Stimulated activated CD8-positive, alpha-beta memory T cell treated with anti-CD3 and anti-CD28 coated beads, Interleukin-4, amount 100 ng/mL, for 48 hours (primary cell): ENCODE measurements at regions not wholly inside any gene's neighbourhood (a gene's known extent, or its start where the extent isn't known, plus 50 kb on each side); places are given as distances from the start of the nearest gene placed in this dataset.
"Not testable (repeated sequence)": the region's sequence is repeated elsewhere in the genome, so short reads cannot be mapped to it uniquely, and the experiment has no call there.

Source experiments
- DNase-seq: peaks from one replicate; pipeline ENCODE4 v3.0.0-alpha.2; 2020

DNA sequence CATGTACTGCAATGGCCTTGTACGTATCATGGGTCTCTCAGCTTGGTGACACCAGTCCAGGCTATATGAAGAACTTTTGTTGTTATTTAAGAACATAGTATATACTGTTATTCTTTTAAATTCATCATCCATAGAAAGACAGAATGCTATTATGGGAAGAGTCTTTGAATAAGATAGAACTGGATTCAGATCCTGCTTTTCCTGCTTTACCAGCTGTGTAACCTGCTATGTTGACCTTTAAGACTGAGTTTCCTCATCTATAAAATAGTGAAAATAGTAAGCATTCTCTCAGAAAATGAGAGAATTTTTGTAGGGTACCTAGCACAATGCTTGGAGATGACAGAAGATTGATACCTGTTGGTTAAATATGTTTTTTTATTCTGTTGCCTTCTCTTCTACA is 204.1 kb upstream of the TBL1XR1 start:
- no peak for DNase-seq

DNA sequence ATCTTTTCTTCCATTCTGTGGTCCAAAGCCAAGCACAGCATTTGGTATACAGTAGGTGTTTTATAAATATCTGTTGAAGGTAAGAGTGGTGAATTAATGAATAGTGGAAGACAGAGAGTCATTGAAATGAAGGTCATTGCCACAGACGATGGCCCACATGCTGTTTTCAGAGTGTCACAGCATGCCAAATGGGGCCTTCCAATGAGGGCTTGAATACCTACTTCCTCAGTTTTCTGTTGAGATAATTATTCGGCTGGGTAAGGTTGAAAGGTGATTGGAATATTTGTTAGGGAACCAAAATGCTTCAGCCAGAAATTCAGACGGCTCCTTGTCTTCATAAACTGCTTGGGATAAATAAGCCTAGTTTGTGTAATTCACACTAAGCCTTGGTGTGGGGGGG is 205.3 kb upstream of the TBL1XR1 start:
- no peak for DNase-seq

DNA sequence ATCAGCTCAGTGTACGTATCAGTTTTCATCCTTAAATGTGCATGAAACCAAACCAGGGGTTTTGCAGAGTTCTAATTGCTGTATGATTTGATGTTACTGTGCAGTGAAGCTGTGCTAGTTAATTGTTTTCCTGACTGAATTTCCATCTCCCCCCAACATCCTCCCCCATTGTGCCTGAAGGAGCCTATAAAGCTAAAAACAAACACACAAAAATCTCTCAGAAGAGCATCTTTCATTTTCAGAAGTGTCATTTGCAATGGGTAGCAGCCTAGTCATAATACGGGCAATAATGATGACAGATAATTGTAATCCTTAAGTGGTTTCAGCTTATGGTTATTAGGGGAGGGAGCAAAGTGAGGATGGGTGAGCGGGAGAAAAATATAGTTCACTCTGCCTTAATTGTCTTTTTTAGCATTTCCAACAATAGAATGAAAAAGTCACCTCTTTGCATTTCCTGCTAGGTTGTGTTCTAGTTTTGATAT is 207.9 kb upstream of the TBL1XR1 start:
- DNase-seq, result no peak

DNA sequence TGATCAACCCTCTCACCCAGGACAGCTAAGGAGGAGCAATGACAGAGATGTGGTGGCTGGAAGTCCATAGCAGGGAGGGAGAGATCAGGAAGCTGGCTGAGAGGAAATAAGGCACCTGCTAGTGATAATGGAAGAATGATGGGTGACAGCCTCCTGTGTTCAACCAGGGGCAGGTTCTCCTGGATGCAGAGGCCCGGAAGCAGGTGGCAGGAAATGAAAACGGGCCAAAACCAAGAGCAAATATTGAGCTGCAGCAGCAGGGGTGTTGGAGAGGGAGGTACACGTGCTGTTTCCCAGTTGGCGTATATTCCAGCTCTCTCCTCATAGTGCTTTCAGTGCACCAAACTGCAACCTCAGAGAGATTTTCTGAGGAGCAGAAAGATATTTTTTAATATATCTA is 213.4 kb upstream of the TBL1XR1 start:
- DNase-seq, result no peak

DNA sequence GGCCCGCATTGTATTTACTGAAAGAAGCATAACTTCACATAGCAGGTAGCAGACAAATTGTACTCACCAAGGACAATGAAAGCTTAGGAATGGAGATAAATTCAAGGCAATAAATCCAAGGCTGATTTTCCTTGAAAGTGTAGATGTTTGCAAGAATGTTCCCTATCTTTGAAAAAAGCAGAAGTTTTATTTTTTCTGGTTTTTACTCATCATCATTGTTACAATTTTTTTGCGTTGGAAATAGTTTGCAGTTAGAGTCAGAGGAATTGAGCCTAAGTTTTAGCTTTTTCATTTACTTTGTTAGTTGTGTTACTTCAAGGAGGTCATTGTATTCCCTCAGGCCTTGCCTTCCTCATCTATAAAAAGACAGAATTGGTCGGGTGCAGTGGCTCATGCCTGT is 213.9 kb upstream of the TBL1XR1 start:
- no peak for DNase-seq

DNA sequence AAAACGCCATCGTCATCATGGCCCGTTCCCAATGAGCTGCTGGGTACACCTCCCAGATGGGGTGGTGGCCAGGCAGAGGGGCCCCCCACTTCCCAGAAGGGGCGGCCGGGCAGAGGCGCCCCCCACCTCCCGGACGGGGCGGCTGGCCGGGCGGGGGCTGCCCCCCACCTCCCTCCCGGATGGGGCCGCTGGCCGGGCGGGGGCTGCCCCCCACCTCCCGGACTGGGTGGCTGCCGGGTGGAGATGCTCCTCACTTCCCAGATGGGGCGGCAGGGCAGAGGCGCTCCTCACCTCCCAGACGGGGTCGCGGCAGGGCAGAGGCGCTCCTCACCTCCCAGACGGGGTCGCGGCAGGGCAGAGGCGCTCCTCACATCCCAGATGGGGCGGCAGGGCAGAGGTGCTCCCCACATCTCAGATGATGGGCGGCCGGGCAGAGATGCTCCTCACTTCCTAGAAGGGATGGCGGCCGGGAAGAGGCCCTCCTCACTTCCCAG is 215.4 kb upstream of the TBL1XR1 start:
- not testable (repeated sequence) for DNase-seq

DNA sequence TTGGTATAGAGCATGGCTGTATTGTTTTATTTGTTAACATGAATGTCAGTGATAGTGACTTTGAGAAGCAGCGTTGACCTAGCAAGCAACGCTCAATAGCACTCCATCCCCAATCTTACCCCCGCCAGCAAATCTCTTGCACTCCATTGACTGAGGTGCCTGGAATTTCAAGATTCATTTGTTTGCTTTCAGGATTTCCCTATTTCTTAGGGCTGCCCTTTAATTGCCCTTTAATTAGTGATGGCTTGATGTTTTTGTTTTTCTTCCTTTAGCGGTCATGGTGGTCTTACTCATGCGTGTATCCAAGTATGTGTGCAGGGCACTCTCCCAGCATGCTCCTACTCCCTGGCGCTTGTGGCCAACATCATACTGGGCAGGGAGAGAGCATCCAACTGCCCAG is 216.8 kb upstream of the TBL1XR1 start:
- DNase-seq, result no peak

DNA sequence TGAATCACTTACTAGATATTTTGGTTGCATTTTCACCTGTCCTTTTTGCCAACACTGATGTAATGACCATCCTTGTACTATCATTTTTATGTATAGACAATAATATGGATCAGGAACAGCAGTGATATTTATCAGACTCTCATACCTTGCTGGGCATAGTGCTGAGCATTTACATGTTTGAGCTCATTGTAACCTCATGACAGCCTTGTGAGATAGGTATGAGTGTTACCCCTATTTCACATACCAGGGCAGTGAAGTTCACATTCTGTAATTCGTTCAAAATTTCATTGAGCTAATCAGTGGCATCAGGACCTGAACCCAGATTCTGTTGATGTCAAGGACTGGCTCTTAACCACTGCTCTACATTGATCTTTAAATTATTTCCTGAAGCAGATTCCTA is 221.5 kb upstream of the TBL1XR1 start:
- no peak for DNase-seq

DNA sequence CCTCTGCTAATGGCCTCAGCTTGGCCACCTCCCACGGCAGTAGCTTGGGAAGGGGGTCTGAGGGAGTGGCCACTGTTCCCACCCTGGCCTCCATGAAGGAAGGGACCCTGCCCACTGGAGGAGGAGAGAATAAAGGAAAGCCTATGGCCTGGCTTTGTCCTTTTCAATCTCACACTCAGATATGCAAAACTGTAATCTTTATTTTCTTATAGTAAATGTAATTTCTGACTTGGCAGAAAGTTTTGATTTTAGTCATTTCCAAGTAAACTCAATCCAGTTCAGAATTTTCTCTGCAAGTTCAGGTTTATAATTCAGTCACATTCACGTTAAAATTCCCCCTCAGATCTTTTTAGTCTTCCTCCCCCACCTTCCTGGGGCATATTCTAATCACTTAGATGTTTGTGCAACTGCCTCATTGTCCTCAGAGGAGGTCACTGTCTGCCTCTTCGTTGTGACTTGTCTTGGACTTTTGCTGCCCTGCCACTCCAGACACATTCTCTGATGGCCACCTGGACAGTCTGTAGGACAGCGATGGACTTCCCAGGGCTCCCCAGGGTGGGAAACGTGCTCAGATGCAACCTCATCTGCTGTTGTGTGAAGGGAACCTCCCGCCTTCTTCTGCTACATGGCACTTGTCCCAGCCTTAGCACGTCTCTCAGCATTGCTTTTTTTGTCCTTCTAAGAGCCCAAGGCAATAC is 222.8 kb upstream of the TBL1XR1 start:
- DNase-seq, result no peak

DNA sequence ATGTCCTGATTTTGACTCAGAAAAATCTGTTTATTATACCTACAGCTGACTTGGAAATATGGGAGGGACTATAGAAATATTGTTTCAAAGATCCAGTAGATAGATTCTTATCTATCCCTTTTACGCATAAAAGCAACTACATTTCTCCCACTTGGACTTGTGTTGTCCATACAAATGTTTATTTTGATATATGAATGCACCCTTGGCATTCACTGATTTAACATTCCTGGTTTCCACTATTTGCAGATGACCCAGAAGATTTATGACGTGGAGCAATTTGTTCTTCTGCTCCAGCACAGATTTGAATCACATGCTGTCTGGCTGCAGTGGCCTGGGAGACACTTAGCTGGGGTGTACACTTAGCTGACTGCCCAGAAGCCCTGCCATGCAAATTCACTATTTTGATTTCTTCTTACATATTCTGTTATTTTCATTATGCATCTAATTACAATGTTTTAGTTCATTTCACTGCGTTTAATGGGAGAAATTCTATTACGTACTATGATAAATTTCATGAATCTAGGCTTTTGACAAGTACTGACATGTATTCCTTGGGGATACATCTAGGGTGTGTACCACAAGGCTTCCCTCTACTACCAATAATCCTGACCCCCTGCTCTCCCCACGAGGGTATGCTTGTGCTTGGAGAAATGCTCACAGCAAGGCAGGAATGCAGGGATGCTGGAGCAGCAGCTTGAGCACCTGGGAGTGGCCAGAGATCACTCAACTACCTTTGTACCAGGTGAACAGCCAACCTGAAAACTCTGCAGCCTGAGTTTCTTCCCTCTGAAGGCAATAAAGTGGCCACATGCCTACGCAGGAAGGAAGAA is 223.6 kb upstream of the TBL1XR1 start:
- no peak for DNase-seq

DNA sequence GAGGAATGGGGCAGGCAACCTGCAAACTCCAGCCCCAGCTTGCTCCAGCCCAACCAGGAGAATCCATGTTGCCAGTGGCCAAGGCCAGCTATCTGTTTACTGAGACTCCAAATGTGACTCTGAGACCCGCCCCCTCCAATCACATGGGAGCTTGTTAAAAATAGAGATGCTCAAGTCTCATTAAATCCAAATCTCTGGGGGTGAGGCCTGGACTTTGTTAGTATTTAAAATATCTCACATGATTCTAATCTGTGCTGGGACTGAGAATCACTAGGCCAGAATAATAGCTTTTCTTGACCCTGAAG is 224.2 kb upstream of the TBL1XR1 start:
- DNase-seq, result no peak

DNA sequence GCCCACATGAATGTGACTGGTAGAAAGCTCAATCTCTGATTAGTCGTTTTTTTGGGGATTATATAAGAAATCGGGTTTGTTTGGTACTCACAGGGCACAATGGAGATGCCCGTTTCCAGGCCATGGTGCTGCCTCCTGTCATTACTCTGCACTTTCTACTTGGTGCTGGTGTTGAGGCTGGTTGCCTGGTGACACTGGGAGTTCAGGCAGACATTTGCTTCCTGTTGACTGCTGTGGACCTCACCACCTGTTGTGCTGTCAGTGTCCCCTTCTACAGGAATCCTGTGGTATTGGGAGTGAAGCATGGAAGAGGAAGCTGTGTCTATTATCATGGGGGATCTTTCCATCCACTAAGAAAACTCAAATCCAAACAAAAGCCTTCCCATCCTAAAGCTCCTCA is 227.2 kb upstream of the TBL1XR1 start:
- DNase-seq, result no peak

DNA sequence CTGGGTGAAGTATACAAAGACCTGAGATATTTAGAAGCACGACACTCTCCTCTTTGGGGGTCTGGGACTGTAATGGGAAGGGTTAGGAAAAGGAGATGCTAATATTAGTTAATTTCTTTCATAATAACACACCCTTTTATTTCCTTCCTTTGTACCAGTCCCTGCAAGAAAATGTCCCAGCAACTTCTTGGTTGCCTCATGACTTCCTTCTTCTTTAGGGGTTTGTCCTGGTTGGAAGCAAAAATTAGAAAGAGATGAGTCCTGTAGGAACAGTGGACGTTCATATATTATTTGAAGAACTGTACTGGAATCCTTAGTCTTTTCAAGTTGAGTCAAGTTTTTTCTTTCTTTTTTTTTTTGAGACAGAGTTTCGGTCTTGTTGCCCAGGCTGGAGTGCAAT is 227.8 kb upstream of the TBL1XR1 start:
- DNase-seq, result no peak

DNA sequence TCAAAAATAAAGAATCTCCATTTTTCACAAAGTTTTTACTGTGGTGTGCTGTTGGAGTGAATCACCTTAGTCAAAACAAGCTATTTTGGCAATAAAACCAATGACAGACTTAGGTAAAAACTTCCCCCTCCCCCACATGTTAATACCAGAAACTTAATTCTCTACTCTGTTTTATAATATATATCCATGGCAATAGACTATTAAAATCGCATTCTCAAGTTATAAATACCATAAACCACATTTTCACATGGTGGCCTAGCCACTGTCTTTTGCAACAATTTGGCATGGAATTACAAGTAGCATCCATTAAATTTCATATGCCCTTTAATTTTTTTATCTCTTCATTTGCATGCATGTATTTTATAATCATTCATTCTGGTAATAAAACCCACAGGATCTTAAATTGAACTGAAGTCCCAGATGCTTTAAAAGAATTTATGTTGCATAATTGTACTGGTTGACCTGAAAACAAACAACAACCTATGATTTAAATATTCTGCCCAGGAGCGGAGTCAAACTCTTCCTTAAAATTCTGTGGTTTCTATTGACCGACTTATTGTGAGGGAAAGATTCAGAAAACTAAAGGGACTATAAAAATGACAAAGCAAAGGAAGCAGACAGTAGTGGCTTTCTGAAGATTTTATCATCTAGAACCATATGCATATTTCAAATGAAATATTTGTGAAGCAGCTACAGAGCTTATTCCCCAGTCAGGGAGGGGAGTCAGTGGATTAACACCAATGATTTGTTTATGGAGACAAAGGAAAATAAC is 229.0 kb upstream of the TBL1XR1 start:
- DNase-seq, result no peak

DNA sequence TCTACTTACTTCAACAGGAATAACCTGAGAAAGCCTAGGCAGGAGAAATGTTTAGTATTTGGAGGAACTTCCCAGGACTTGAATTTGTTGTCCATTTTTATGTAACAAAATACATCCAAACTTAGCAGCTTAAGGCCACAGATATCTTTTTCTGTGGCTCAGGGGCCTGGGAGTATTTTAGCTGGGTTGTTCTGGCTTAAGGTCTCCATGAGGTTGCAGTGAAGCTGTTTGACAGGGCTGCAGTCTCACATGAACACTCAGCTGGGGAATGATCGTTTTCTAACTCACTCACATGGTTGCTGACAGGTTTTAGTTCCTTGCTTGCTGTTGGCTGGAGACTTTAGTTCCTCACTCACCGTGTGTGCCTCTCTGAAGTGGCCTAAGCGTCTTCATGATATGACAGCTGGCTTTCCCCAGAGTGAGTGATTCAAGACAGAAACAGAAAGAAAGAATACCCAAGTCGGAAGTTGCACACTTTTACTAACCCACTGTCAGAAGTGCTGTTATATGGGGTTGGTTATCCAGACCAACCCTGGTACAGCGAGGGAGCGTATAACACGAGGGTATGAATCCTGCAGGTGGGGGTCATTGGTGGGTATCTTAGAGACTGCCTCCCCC is 229.7 kb upstream of the TBL1XR1 start:
- DNase-seq, result peak; percentile 60

DNA sequence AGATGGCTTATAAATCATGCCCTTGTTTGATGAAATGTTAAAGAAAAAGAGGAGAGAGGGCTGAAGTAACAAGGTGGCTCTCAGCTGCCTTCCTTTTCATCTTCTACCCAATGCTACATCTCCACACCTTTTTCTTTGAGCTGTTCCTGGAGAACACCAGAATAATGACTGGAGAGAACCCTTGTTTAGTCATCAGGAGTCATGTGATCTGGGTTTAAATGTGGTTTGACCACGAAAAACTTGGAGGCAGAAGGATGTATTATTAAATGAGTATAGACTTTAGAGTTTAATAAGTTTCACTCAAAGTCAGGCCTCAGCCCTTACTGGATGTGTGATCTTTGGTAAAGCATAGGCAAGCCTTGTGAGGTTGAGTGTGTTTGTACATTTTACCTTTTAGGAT is 230.3 kb upstream of the TBL1XR1 start:
- DNase-seq, result no peak

DNA sequence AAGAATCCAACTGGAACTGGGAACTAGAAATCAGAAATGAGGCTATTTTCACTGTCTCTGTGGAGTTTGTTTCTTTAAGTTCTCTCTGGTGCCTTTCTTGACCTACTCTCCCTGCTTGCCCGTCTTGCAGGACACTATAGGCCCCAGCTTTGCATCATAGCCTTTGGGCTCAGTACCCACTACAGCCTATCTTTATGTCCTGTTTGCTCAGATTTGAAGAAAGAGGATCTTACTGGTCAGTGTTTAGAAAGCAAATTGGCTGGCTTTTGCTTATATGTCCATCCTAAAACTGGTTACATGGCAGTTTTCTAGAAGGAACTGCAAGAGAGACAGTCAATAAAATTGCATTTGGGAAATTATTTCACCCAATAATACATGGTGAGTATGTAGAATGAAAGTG is 231.8 kb upstream of the TBL1XR1 start:
- DNase-seq, result no peak

DNA sequence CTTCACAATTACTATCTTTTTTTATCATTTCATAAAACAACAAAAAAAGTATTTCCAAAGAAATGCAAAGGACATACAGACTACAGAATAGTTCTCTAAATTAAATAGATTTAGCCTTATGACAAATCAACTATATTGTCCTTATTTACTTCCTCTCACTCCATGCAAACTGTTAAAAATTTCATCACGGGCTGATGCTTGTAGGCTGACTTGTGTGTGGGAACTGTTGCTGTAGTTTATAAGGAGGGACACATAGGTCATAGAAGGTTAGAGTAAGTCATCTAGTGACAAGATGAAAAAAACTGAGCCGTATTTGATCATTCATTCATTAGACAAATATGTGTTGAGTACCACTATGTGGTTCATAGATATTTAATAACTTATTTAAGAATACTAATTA is 232.5 kb upstream of the TBL1XR1 start:
- no peak for DNase-seq

DNA sequence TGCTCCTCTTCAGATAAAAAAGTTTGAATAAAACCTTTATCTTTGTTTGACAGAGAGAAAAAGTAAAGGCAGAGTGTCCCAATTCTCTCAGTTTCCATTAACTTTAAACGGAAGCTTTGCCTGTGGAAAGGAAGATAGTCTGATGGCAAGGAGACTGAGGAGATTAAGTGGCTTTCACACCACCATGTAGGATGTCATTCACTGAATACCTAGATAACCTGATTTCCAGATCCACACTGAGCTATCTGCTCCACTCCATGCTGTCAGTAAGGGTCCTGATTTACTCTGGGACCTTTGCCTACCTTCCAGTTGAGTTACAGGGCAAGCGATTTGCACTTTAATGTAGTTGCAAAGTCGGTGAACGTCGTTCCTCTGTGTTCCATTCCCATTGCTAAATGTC is 233.4 kb upstream of the TBL1XR1 start:
- DNase-seq, result no peak

DNA sequence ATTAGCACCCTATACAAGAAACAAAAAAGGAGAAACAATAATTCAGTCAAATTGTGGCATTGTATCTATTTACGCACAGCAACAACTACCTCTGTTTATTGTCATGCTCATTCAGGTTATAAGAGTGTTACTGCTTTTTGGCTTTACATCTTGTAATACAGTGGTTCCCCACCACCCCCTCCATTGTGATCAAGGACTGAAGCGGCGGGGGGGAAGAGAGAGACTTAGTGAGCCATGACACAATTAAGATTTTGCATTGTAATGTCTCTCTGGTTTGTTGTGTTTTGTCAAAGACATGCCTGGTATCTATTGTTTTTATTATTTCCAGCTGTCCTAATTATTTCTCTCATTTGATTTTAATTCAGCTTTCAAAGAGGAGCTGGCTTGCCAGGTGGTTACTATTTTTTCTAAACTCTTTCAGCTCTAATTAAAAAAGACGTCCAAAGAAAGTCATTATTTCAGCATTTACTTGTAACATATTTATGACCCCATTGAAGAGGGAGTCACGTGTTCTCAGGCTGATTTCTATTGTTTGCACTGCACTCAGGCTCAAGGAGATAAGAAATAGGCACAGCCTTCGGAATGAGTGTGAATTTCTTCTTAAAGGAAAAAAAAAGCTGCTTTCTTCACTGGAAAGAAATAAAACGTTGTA is 234.4 kb upstream of the TBL1XR1 start:
- DNase-seq, result no peak

DNA sequence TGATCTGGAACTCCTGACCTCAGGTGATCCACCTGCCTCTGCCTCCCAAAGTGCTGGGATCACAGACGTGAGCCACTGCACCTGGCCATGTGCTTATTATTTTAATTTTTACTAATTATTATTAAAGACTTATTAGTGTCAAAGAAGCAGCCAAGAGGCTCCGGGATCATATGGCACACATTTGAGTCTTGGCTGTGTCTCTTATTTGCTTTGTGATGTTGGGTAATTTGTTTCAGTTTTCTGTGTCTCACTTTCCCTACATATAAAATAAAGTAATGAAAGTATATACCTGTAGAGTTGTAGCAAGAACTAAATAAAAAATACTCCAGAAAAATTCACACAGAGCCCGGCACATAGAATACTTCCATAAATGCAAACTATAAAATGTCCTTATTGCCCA is 238.0 kb upstream of the TBL1XR1 start:
- DNase-seq, result no peak

DNA sequence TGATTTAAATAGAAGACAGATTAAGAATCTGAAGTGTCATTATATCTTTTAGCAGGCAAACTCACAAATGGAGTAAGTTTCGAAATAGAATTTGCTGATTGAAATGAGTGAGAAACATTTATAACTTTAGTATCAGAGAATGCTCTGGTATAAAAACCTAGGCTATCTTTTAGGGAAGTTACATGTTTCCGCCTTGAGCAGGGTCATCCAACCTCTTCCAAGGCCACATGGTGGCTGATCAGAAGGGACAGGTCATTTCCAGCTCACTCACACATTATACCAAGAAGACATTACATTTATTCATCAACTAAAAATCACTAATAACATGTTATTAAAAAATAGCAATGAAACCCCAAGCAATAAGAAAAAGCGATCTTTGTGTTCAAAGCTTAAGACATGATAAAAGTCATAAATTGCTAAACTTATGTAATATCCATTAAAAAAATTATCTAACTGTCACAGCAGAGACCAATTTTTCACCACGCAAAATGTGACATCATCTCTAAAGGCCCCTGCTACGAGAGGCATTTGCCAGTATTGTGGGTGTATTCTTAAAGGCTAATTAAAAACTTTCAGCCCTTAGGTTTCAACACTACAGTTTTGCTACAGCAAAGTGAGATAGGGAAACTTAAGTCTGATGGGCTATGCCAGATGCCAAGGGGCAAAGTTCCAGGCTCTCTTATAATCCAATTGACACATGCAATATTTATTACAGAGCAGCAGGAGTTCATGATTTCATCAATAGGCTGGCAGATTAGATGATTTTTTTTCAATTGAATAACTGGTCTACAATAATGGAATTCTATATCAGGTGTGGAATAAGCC is 240.4 kb upstream of the TBL1XR1 start:
- DNase-seq, result no peak
